ENCODE measurements at regions not wholly inside any gene's neighbourhood (a gene's known extent, or its start where the extent isn't known, plus 50 kb on each side); places are given as distances from the start of the nearest gene placed in this dataset.
"Not testable (repeated sequence)": the region's sequence is repeated elsewhere in the genome, so short reads cannot be mapped to it uniquely, and the experiment has no call there.

- DNase-seq (ENCODE audit: low read depth): not testable (repeated sequence)
These were observed 71.9 kb upstream of the KCNAB1 start for GRCh38 chr3:156048483-156048882.

GRCh38 chr3:156050918-156051317 lies 69.5 kb upstream of the KCNAB1 start:
- DNase-seq (ENCODE audit: low read depth): no peak

- no peak for DNase-seq (ENCODE audit: low read depth)
These were observed 68.7 kb upstream of the KCNAB1 start for GRCh38 chr3:156051651-156052050.

GRCh38 chr3:156052115-156052514 lies 68.3 kb upstream of the KCNAB1 start:
- no peak for DNase-seq (ENCODE audit: low read depth)

GRCh38 chr3:156059950-156060501 lies 60.4 kb upstream of the KCNAB1 start:
- no peak for DNase-seq (ENCODE audit: low read depth)

- DNase-seq (ENCODE audit: low read depth): not testable (repeated sequence)
These were observed 52.2 kb upstream of the KCNAB1 start for GRCh38 chr3:156068151-156068550.

GRCh38 chr3:156070028-156070427 lies 50.4 kb upstream of the KCNAB1 start:
- DNase-seq (ENCODE audit: low read depth): no peak

All from GM04504 (cell line).